ENCODE measurements at regions not wholly inside any gene's neighbourhood (a gene's known extent, or its start where the extent isn't known, plus 50 kb on each side); places are given as distances from the start of the nearest gene placed in this dataset.

GRCh38 chr5:27996665-27997064 lies 958.3 kb upstream of the CDH9 start:
- WGBS, 2 donors (ENCODE audit: low coverage in 1 of 2): 75% methylated on average over 1 of the region's 1 CpG; no CpG with 5 or more reads in 1 of the 2 donors

GRCh38 chr5:27995867-27996266 lies 957.5 kb upstream of the CDH9 start:
- Histone ChIP-seq H3K36me3 (no peaks in the 10 kb centered on the region), H3K4me3 (no peak overlapping the region), H3K4me1 (no peaks in the 10 kb centered on the region), H3K27me3 (no peaks in the 10 kb centered on the region), H3K27ac (no peak overlapping the region), H3K9me3 (no peaks in the 10 kb centered on the region)
- TF ChIP-seq POLR2AphosphoS5 (IDR thresholded peaks at IDR 0.05): no peak
- TF ChIP-seq EP300 (IDR thresholded peaks at IDR 0.05; ENCODE audit: low read depth): no peak
- TF ChIP-seq CTCF (IDR thresholded peaks at IDR 0.05): no peak
- TF ChIP-seq POLR2A (IDR thresholded peaks at IDR 0.05): no peak
- DNase-seq: no peak
- in situ Hi-C loops (cut with MboI; ENCODE audit: low pct_ligation_motif_present in 1 of 4, low pct_unique_long_range_greater_than_20kb in 1 of 4, low sequenced_read_pairs in 3 of 4): no loop called here
- WGBS, 2 donors (ENCODE audit: low coverage in 1 of 2): 73 to 81% methylated on average over 5 of the region's 5 CpGs
- intact Hi-C loops (cut with DNase I; ENCODE audit: low total_unique reads): no loop called here

More at GRCh38 chr5:27996665-27997064, 958.3 kb upstream of the CDH9 start:
- intact Hi-C loops (cut with DNase I; ENCODE audit: low total_unique reads) (no loop called here), in situ Hi-C loops (cut with MboI; ENCODE audit: low pct_ligation_motif_present in 1 of 4, low pct_unique_long_range_greater_than_20kb in 1 of 4, low sequenced_read_pairs in 3 of 4) (no loop called here)
- no peak for TF ChIP-seq POLR2A (IDR thresholded peaks at IDR 0.05)
- no peak for TF ChIP-seq POLR2AphosphoS5 (IDR thresholded peaks at IDR 0.05)
- TF ChIP-seq CTCF (IDR thresholded peaks at IDR 0.05): no peak
- no peak for TF ChIP-seq EP300 (IDR thresholded peaks at IDR 0.05; ENCODE audit: low read depth)
- DNase-seq: no peak
- H3K27ac ChIP-seq: no peak overlapping the region
- H3K4me1 ChIP-seq: no peaks in the 10 kb centered on the region
- H3K9me3 ChIP-seq: no peaks in the 10 kb centered on the region
- H3K4me3 ChIP-seq: no peak overlapping the region
- H3K27me3 ChIP-seq: no peaks in the 10 kb centered on the region
- H3K36me3 ChIP-seq: no peaks in the 10 kb centered on the region

GRCh38 chr5:27978322-27978721 lies 939.9 kb upstream of the CDH9 start:
- Histone ChIP-seq H3K27ac (no peak overlapping the region), H3K9me3 (peaks cover 3% of the 10 kb centered on the region in 2 donors), H3K4me1 (no peaks in the 10 kb centered on the region), H3K4me3 (no peak overlapping the region), H3K36me3 (no peaks in the 10 kb centered on the region), H3K27me3 (no peaks in the 10 kb centered on the region)
- TF ChIP-seq EP300 (IDR thresholded peaks at IDR 0.05; ENCODE audit: low read depth): no peak
- no peak for TF ChIP-seq CTCF (IDR thresholded peaks at IDR 0.05)
- no peak for TF ChIP-seq POLR2A (IDR thresholded peaks at IDR 0.05)
- TF ChIP-seq POLR2AphosphoS5 (IDR thresholded peaks at IDR 0.05): no peak
- in situ Hi-C loops (cut with MboI; ENCODE audit: low pct_ligation_motif_present in 1 of 4, low pct_unique_long_range_greater_than_20kb in 1 of 4, low sequenced_read_pairs in 3 of 4) (no loop called here), intact Hi-C loops (cut with DNase I; ENCODE audit: low total_unique reads) (no loop called here)
- no peak for DNase-seq

GRCh38 chr5:27969157-27969556 lies 930.8 kb upstream of the CDH9 start:
- intact Hi-C loops (cut with DNase I; ENCODE audit: low total_unique reads) (no loop called here), in situ Hi-C loops (cut with MboI; ENCODE audit: low pct_ligation_motif_present in 1 of 4, low pct_unique_long_range_greater_than_20kb in 1 of 4, low sequenced_read_pairs in 3 of 4) (no loop called here)
- Histone ChIP-seq H3K9me3 (no peaks in the 10 kb centered on the region), H3K4me1 (no peaks in the 10 kb centered on the region), H3K36me3 (no peaks in the 10 kb centered on the region), H3K27me3 (no peaks in the 10 kb centered on the region), H3K4me3 (no peak overlapping the region), H3K27ac (no peak overlapping the region)
- no peak for DNase-seq
- TF ChIP-seq POLR2A (IDR thresholded peaks at IDR 0.05): no peak
- TF ChIP-seq EP300 (IDR thresholded peaks at IDR 0.05; ENCODE audit: low read depth): no peak
- TF ChIP-seq CTCF (IDR thresholded peaks at IDR 0.05): no peak
